ENCODE measurements at regions not wholly inside any gene's neighbourhood (a gene's known extent, or its start where the extent isn't known, plus 50 kb on each side); places are given as distances from the start of the nearest gene placed in this dataset.

GRCh38 chr1:238549137-238549536, 658.4 kb upstream of the ZP4 start:
- POLR2A ChIA-PET = no interaction called here
- TF ChIP-seq, protein P1, sequence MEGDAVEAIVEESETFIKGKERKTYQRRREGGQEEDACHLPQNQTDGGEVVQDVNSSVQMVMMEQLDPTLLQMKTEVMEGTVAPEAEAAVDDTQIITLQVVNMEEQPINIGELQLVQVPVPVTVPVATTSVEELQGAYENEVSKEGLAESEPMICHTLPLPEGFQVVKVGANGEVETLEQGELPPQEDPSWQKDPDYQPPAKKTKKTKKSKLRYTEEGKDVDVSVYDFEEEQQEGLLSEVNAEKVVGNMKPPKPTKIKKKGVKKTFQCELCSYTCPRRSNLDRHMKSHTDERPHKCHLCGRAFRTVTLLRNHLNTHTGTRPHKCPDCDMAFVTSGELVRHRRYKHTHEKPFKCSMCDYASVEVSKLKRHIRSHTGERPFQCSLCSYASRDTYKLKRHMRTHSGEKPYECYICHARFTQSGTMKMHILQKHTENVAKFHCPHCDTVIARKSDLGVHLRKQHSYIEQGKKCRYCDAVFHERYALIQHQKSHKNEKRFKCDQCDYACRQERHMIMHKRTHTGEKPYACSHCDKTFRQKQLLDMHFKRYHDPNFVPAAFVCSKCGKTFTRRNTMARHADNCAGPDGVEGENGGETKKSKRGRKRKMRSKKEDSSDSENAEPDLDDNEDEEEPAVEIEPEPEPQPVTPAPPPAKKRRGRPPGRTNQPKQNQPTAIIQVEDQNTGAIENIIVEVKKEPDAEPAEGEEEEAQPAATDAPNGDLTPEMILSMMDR (IDR thresholded peaks at IDR 0.05; ENCODE audit: low read depth, low read length) = no peak
- H3K4me3 ChIP-seq (ENCODE audit: low read depth, low read length) = no peak overlapping the region
- no peaks in the 10 kb centered on the region for H3K27me3 ChIP-seq (ENCODE audit: control insufficient read depth, insufficient read depth, low read length)
- H3K27ac ChIP-seq (ENCODE audit: low read depth, low read length) = no peak overlapping the region
- CTCF ChIA-PET = no interaction called here
- no peak for DNase-seq (ENCODE audit: low read depth, low spot score)
- H3K9me3 ChIP-seq (ENCODE audit: control insufficient read depth, insufficient read depth, low read length) = peaks cover 8% of the 10 kb centered on the region; the same call in 1 of the 2 replicates

GRCh38 chr1:238546118-238546517, 655.4 kb upstream of the ZP4 start:
- Histone ChIP-seq H3K4me3 (ENCODE audit: low read depth, low read length) (no peak overlapping the region), H3K9me3 (ENCODE audit: control insufficient read depth, insufficient read depth, low read length) (peaks cover 8% of the 10 kb centered on the region), H3K27me3 (ENCODE audit: control insufficient read depth, insufficient read depth, low read length) (no peaks in the 10 kb centered on the region), H3K27ac (ENCODE audit: low read depth, low read length) (no peak overlapping the region)
- TF ChIP-seq, protein P1 (IDR thresholded peaks at IDR 0.05; ENCODE audit: low read depth, low read length) = no peak
- CTCF ChIA-PET = interaction anchor here (0.6 kb wide), 1 partner anchor 236 kb away, joined by 3 read pairs; no protein-coding TSS in a partner anchor
- no peak for DNase-seq (ENCODE audit: low read depth, low spot score)
- POLR2A ChIA-PET = interaction anchor here (0.7 kb wide), 1 partner anchor 457 kb away, joined by 4 read pairs; no protein-coding TSS in a partner anchor

DNA sequence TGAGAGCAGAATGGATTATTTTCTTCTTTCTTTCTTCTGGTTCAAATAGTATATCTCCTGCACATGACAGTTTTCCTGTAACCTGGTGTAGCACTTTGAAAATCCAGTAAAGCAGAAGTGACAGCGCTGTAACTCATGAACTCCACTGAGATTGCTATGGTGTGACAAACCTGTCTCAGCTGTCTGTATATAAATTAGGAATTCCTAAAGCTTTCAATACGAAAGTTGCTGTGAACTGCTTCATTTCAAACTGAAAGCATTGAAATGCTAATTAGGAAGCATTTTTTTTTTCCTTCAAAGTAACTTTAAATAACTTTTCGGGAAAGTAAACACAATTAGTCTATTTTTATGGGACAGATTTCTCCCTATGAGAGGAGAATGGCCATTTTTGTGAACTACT, 646.9 kb upstream of the ZP4 start:
- DNase-seq (ENCODE audit: low read depth, low spot score) = no peak
- H3K27ac ChIP-seq (ENCODE audit: low read depth, low read length) = no peak overlapping the region
- H3K4me3 ChIP-seq (ENCODE audit: low read depth, low read length) = no peak overlapping the region
- ChIA-PET POLR2A (no interaction called here), CTCF (no interaction called here)
- H3K27me3 ChIP-seq (ENCODE audit: control insufficient read depth, insufficient read depth, low read length) = no peaks in the 10 kb centered on the region
- TF ChIP-seq, protein P1 (IDR thresholded peaks at IDR 0.05; ENCODE audit: low read depth, low read length) = no peak
- peaks cover 12% of the 10 kb centered on the region for H3K9me3 ChIP-seq (ENCODE audit: control insufficient read depth, insufficient read depth, low read length)

GRCh38 chr1:238530209-238530851, 639.6 kb upstream of the ZP4 start:
- TF ChIP-seq, protein P1 (IDR thresholded peaks at IDR 0.05; ENCODE audit: low read depth, low read length) = no peak
- ChIA-PET POLR2A (no interaction called here), CTCF (no interaction called here)
- Histone ChIP-seq H3K27ac (ENCODE audit: low read depth, low read length) (no peak overlapping the region), H3K9me3 (ENCODE audit: control insufficient read depth, insufficient read depth, low read length) (peaks cover 16% of the 10 kb centered on the region), H3K27me3 (ENCODE audit: control insufficient read depth, insufficient read depth, low read length) (no peaks in the 10 kb centered on the region), H3K4me3 (ENCODE audit: low read depth, low read length) (no peak overlapping the region)
- DNase-seq (ENCODE audit: low read depth, low spot score) = no peak

- TF ChIP-seq, protein P1 (IDR thresholded peaks at IDR 0.05; ENCODE audit: low read depth, low read length) = no peak
- Histone ChIP-seq H3K9me3 (ENCODE audit: control insufficient read depth, insufficient read depth, low read length) (peaks cover 2% of the 10 kb centered on the region; the same call in 1 of the 2 replicates), H3K27me3 (ENCODE audit: control insufficient read depth, insufficient read depth, low read length) (no peaks in the 10 kb centered on the region), H3K27ac (ENCODE audit: low read depth, low read length) (no peak overlapping the region), H3K4me3 (ENCODE audit: low read depth, low read length) (no peak overlapping the region)
- POLR2A ChIA-PET = no interaction called here
- CTCF ChIA-PET = interaction anchor here (0.6 kb wide), 1 partner anchor 1961 kb away, joined by 3 read pairs; no protein-coding TSS in a partner anchor
- DNase-seq (ENCODE audit: low read depth, low spot score) = no peak
Observed at GRCh38 chr1:238517711-238518110, 627.0 kb upstream of the ZP4 start.
